Thoracic aorta (tissue), 2 donors: ENCODE measurements at regions not wholly inside any gene's neighbourhood (a gene's known extent, or its start where the extent isn't known, plus 50 kb on each side); places are given as distances from the start of the nearest gene placed in this dataset.

Experiments
- ATAC-seq: fragments of 150-250 bp; one replicate; pipeline ENCODE4 v1.8.0; 2017; ENCODE audit warnings: low read depth; ENCODE audit not compliant: insufficient number of reproducible peaks, low FRiP score
- DNase-seq: peaks from one replicate; pipeline ENCODE4 v3.0.0-alpha.2; 2020; ENCODE audit warnings: low spot score
- H3K27ac ChIP-seq, 2 donors: fragments of 200-600 bp; sonication (generic); 1 replicate in 1 of 2; 2 replicates in 1 of 2; pipeline ENCODE4 v1.5.1; 2016; ENCODE audit warnings: mild to moderate bottlenecking in 2 of 2, moderate library complexity in 2 of 2
- H3K27me3 ChIP-seq: fragments of 200-600 bp; sonication (generic); replicated peaks from 2 replicates; pipeline ENCODE4 v1.6.0; 2016; ENCODE audit warnings: mild to moderate bottlenecking; ENCODE audit not compliant: insufficient read depth
- H3K36me3 ChIP-seq: fragments of 200-600 bp; sonication (generic); one replicate; pipeline ENCODE4 v1.5.1; 2016
- H3K4me1 ChIP-seq, 2 donors: fragments of 200-600 bp; sonication (generic); 1 replicate in 1 of 2; 2 replicates in 1 of 2; pipeline versions ENCODE4 v1.5.1 to v1.6.0; 2016; ENCODE audit warnings: low read depth in 2 of 2, mild to moderate bottlenecking in 1 of 2; ENCODE audit not compliant: control insufficient read depth in 1 of 2
- H3K4me3 ChIP-seq: fragments of 200-600 bp; sonication (generic); 2 replicates; pipeline ENCODE4 v1.5.1; 2016; ENCODE audit warnings: mild to moderate bottlenecking
- H3K9me3 ChIP-seq: fragments of 200-600 bp; sonication (generic); 2 replicates; pipeline ENCODE4 v1.5.1; 2016
- TF ChIP-seq, protein P1 (sequence below): fragments of 200-600 bp; sonication (generic); IDR thresholded peaks from one replicate; pipeline ENCODE4 v1.5.1; 2019; ENCODE audit warnings: antibody characterized with exemption

GRCh38 chr13:80141123-80141849 is 199.6 kb downstream of the SPRY2 start:
- peaks cover 28 to 44% of the 10 kb centered on the region in 2 donors for H3K4me1 ChIP-seq
- H3K36me3 ChIP-seq = no peaks in the 10 kb centered on the region
- peak; percentile 79 for ATAC-seq
- TF ChIP-seq, protein P1, sequence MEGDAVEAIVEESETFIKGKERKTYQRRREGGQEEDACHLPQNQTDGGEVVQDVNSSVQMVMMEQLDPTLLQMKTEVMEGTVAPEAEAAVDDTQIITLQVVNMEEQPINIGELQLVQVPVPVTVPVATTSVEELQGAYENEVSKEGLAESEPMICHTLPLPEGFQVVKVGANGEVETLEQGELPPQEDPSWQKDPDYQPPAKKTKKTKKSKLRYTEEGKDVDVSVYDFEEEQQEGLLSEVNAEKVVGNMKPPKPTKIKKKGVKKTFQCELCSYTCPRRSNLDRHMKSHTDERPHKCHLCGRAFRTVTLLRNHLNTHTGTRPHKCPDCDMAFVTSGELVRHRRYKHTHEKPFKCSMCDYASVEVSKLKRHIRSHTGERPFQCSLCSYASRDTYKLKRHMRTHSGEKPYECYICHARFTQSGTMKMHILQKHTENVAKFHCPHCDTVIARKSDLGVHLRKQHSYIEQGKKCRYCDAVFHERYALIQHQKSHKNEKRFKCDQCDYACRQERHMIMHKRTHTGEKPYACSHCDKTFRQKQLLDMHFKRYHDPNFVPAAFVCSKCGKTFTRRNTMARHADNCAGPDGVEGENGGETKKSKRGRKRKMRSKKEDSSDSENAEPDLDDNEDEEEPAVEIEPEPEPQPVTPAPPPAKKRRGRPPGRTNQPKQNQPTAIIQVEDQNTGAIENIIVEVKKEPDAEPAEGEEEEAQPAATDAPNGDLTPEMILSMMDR = no peak
- no peaks in the 10 kb centered on the region for H3K27me3 ChIP-seq
- peak; percentile 13 for DNase-seq
- H3K27ac ChIP-seq = peak overlapping the region; percentile 58 to 62
- H3K4me3 ChIP-seq = peak overlapping the region; percentile 58
- no peaks in the 10 kb centered on the region for H3K9me3 ChIP-seq

DNA sequence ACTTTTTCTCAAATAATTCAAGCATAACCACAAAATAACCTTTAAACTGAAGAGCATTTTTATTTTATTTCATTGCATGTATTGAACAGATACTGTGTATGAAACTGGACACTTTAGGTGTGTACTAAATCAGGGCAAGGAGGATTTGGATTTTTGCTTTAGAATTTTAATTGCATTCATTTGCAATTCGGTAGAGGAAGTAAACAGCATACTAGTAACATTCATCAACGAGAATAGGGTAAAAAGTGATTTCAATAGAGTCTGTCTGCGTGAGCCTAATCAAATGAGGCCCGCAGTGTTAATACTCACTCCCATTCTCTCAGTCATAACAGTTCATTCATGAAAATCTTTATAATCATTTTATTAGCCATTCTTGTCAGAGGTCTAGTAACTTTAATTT is 200.2 kb downstream of the SPRY2 start:
- Histone ChIP-seq H3K4me1 (peaks cover 27 to 38% of the 10 kb centered on the region in 2 donors), H3K36me3 (no peaks in the 10 kb centered on the region), H3K27me3 (no peaks in the 10 kb centered on the region), H3K27ac (peak overlapping the region; percentile 58 to 62), H3K9me3 (no peaks in the 10 kb centered on the region), H3K4me3 (peak overlapping the region; percentile 58)
- TF ChIP-seq, protein P1 = no peak
- ATAC-seq (no peak), DNase-seq (no peak)

GRCh38 chr13:80139196-80139595 is 201.7 kb downstream of the SPRY2 start:
- Histone ChIP-seq H3K27ac (no peak overlapping the region), H3K9me3 (no peaks in the 10 kb centered on the region), H3K4me1 (peaks cover 21 to 33% of the 10 kb centered on the region in 2 donors), H3K36me3 (no peaks in the 10 kb centered on the region), H3K4me3 (no peak overlapping the region), H3K27me3 (no peaks in the 10 kb centered on the region)
- DNase-seq (no peak), ATAC-seq (no peak)
- TF ChIP-seq, protein P1 = no peak

GRCh38 chr13:80137994-80138393 is 202.9 kb downstream of the SPRY2 start:
- H3K27ac ChIP-seq = no peak overlapping the region
- TF ChIP-seq, protein P1 = no peak
- ATAC-seq (no peak), DNase-seq (no peak)
- peaks cover 27 to 40% of the 10 kb centered on the region in 2 donors for H3K4me1 ChIP-seq
- no peaks in the 10 kb centered on the region for H3K9me3 ChIP-seq
- no peaks in the 10 kb centered on the region for H3K36me3 ChIP-seq
- no peak overlapping the region for H3K4me3 ChIP-seq
- H3K27me3 ChIP-seq = no peaks in the 10 kb centered on the region

DNA sequence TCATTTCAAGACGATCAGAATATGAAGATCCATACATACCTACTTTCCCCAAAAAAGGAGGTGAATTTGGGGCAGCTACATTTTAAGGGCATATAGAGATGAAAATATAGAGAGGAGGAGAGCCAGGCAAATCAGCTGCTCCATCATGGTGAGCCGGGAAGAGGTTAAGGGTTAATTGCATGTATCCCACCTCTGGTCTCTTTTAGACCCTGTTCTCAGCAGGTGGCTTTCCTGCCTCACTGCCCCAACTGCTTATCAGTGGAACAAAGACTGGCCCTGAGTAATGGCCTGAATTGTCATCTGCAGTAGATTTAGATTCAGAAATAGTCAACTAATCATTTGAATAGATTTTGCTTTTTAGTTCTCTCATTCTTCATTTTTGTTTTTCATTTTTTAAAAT is 206.6 kb downstream of the SPRY2 start:
- DNase-seq (no peak), ATAC-seq (no peak)
- TF ChIP-seq, protein P1 = no peak
- Histone ChIP-seq H3K36me3 (no peaks in the 10 kb centered on the region), H3K27me3 (no peaks in the 10 kb centered on the region), H3K9me3 (no peaks in the 10 kb centered on the region), H3K27ac (peak overlapping the region; percentile 69 to 78), H3K4me3 (no peak overlapping the region), H3K4me1 (peaks cover 12 to 29% of the 10 kb centered on the region in 2 donors)
